GM12878 (cell line): ENCODE measurements at regions not wholly inside any gene's neighbourhood (a gene's known extent, or its start where the extent isn't known, plus 50 kb on each side); places are given as distances from the start of the nearest gene placed in this dataset.

Experiments used
- ATAC-seq: fragments of 200-7000 bp; cut with Tn5 transposase; 3 replicates; pipeline ENCODE4 v1.9.1; 2020; ENCODE audit warnings: mild to moderate bottlenecking, moderate library complexity
- BruUV-seq: library from RNA; stranded (reverse); fragments of 400-500 nt; replicated peaks from 2 replicates; lab custom pipeline; 2021; lab: Mats Ljungman, UMichigan
- CTCF ChIA-PET: fragments of 300-600 bp; sonication (Branson Sonifier 250); formaldehyde crosslinking; extraction: SDS; loops from one replicate; lab custom pipeline; 2021; ENCODE audit warnings: inconsistent platforms; lab: Yijun Ruan, JAX
- POLR2A ChIA-PET: fragments of 350-600 bp; formaldehyde crosslinking; extraction: SDS; loops from one replicate; lab custom pipeline; 2021; ENCODE audit warnings: inconsistent platforms; lab: Charles Lee
- RAD21 ChIA-PET: fragments of 300-600 bp; sonication (Branson Sonifier 250); formaldehyde crosslinking; loops from one replicate; lab custom pipeline; 2023; ENCODE audit warnings: antibody characterized with exemption; ENCODE audit not compliant: unreplicated experiment; lab: Charles Lee
- SMC1A ChIA-PET: fragments of 300-600 bp; sonication (Branson Sonifier 250); formaldehyde crosslinking; loops from one replicate; lab custom pipeline; 2023; ENCODE audit not compliant: unreplicated experiment, uncharacterized antibody; lab: Charles Lee
- DNase-seq: peaks from one replicate; pipeline ENCODE4 v3.0.0-alpha.2; 2011; ENCODE audit warnings: low read depth, low spot score
- FAIRE-seq: peaks from 3 replicates; lab custom pipeline; 2011; peaks lifted over from hg19 to GRCh38; lab: Jason Lieb, UNC
- H2AFZ ChIP-seq: 2 replicates; pipeline ENCODE4 v1.6.0; 2011; ENCODE audit warnings: low read depth, low read length, control low read depth; ENCODE audit not compliant: control insufficient read depth
- H3K27ac ChIP-seq: 2 replicates; pipeline ENCODE4 v1.5.1; 2011; ENCODE audit warnings: control low read depth; ENCODE audit not compliant: control insufficient read depth, insufficient read depth
- H3K27me3 ChIP-seq, 2 experiments: replicated peaks in 1 of 2; 2 replicates each; pipeline versions ENCODE4 v1.6.0 to v1.6.1; 2011; ENCODE audit warnings: low read length in 1 of 2; ENCODE audit not compliant: control insufficient read depth in 2 of 2, insufficient read depth in 2 of 2
- H3K36me3 ChIP-seq, 2 experiments: 2 replicates each; pipeline ENCODE4 v1.5.1; 2011; ENCODE audit warnings: low read length in 1 of 2; ENCODE audit not compliant: control insufficient read depth in 2 of 2, insufficient read depth in 2 of 2
- H3K4me1 ChIP-seq: 2 replicates; pipeline ENCODE4 v1.6.1; 2011; ENCODE audit warnings: mild to moderate bottlenecking, low read length, moderate library complexity, mixed read lengths; ENCODE audit not compliant: control insufficient read depth, insufficient read depth
- H3K4me2 ChIP-seq: 2 replicates; pipeline ENCODE4 v1.6.0; 2011; ENCODE audit warnings: control low read depth; ENCODE audit not compliant: control insufficient read depth, insufficient read depth
- H3K4me3 ChIP-seq: fragments of 200-600 bp; sonication (generic); 2 replicates; pipeline ENCODE4 v1.5.1; 2016
- H3K79me2 ChIP-seq: 2 replicates; pipeline ENCODE4 v1.6.0; 2011; ENCODE audit warnings: low read length; ENCODE audit not compliant: control insufficient read depth, insufficient read depth
- H3K9ac ChIP-seq: 2 replicates; pipeline ENCODE4 v1.8.0; 2011; ENCODE audit warnings: low read length, control low read depth, mixed read lengths; ENCODE audit not compliant: control insufficient read depth, insufficient read depth
- H3K9me3 ChIP-seq: replicated peaks from 3 replicates; pipeline ENCODE4 v1.5.1; 2011; ENCODE audit warnings: mild to moderate bottlenecking, low read length; ENCODE audit not compliant: control insufficient read depth, insufficient read depth
- H4K20me1 ChIP-seq: 2 replicates; pipeline ENCODE4 v1.6.0; 2011; ENCODE audit not compliant: control insufficient read depth, insufficient read depth
- HDGF ChIP-seq: fragments of 450-650 bp; IDR thresholded peaks from 2 replicates; pipeline ENCODE4 v1.6.1; 2016; ENCODE audit warnings: antibody characterized with exemption
- IRF4 ChIP-seq: IDR thresholded peaks from 2 replicates; pipeline ENCODE4 v1.6.1; 2011; ENCODE audit warnings: low read depth, low read length
- LARP7 ChIP-seq: fragments of 450-650 bp; IDR thresholded peaks from 2 replicates; pipeline ENCODE4 v1.6.1; 2017; ENCODE audit warnings: mild to moderate bottlenecking
- MAX ChIP-seq: IDR thresholded peaks from 2 replicates; pipeline ENCODE4 v1.6.1; 2012; ENCODE audit warnings: low read depth, low read length, improper control_type of control experiment
- NBN ChIP-seq: fragments of 450-650 bp; IDR thresholded peaks from 2 replicates; pipeline ENCODE4 v1.6.1; 2016
- NR2C2 ChIP-seq: IDR thresholded peaks from 2 replicates; pipeline ENCODE4 v1.6.1; 2011; ENCODE audit warnings: borderline replicate concordance, low read depth; ENCODE audit not compliant: control insufficient read depth, insufficient read length
- PAX5 ChIP-seq: IDR thresholded peaks from 2 replicates; pipeline ENCODE4 v1.6.1; 2011; ENCODE audit warnings: low read depth, low read length, borderline replicate concordance
- RAD51 ChIP-seq: fragments of 450-650 bp; IDR thresholded peaks from 2 replicates; pipeline ENCODE4 v1.6.1; 2016; ENCODE audit warnings: moderate library complexity, mild to moderate bottlenecking, inconsistent platforms
- SMAD5 ChIP-seq: IDR thresholded peaks from 2 replicates; pipeline ENCODE4 v1.6.1; 2016; ENCODE audit warnings: antibody characterized with exemption, low read depth
- SMARCA5 ChIP-seq: fragments of 450-650 bp; IDR thresholded peaks from 2 replicates; pipeline ENCODE4 v1.6.1; 2017; ENCODE audit warnings: mild to moderate bottlenecking
- SRF ChIP-seq, 2 experiments: IDR thresholded peaks; 2 replicates each; pipeline ENCODE4 v1.6.1; 2011; ENCODE audit warnings: low read depth in 2 of 2, low read length in 2 of 2, mild to moderate bottlenecking in 1 of 2, moderate library complexity in 1 of 2
- SUPT20H ChIP-seq: IDR thresholded peaks from 2 replicates; pipeline ENCODE4 v1.6.1; 2011; ENCODE audit warnings: low read depth, mild to moderate bottlenecking, low read length, moderate library complexity, borderline replicate concordance; ENCODE audit not compliant: control insufficient read depth
- SUZ12 ChIP-seq: fragments of 200-600 bp; sonication (generic); IDR thresholded peaks from one replicate; pipeline ENCODE4 v1.6.1; 2018; ENCODE audit warnings: antibody characterized with exemption, mild to moderate bottlenecking; ENCODE audit not compliant: unreplicated experiment
- TAF1 ChIP-seq: IDR thresholded peaks from 2 replicates; pipeline ENCODE4 v1.6.1; 2011; ENCODE audit warnings: mild to moderate bottlenecking, low read depth, low read length, borderline replicate concordance
- TCF12 ChIP-seq: IDR thresholded peaks from 2 replicates; pipeline ENCODE4 v1.6.1; 2011; ENCODE audit warnings: low read depth, mild to moderate bottlenecking, low read length
- USF2 ChIP-seq: IDR thresholded peaks from 2 replicates; pipeline ENCODE4 v1.6.1; 2011; ENCODE audit warnings: low read depth, low read length, improper control_type of control experiment, borderline replicate concordance
- WGBS: methylation state at CpG from one replicate; pipeline ENCODE4 v1.1.6; 2016; ENCODE audit warnings: low lambda C conversion rate; ENCODE audit not compliant: insufficient replicate concordance, insufficient coverage; ENCODE audit errors: missing lambda C conversion rate; 5-methylcytosine and 5-hydroxymethylcytosine counted together
- in situ Hi-C: fragments of 300-500 bp; cut with MboI; formaldehyde crosslinking; loops from 9 replicates; pipeline ENCODE4 v1.14.3; 2018; ENCODE audit warnings: mixed read lengths
- intact Hi-C: fragments of 100-400 bp; cut with micrococcal nuclease; formaldehyde crosslinking; loops from one replicate; pipeline ENCODE4 v1.14.2; 2022; ENCODE audit not compliant: unreplicated experiment
- TF ChIP-seq, protein P1 (sequence below): fragments of 450-650 bp; IDR thresholded peaks from 2 replicates; pipeline ENCODE4 v1.6.1; 2017; ENCODE audit warnings: borderline replicate concordance
- TF ChIP-seq, protein P2 (sequence below): fragments of 450-650 bp; IDR thresholded peaks from 2 replicates; pipeline ENCODE4 v1.6.1; 2016; ENCODE audit warnings: mild to moderate bottlenecking
- TF ChIP-seq, protein P3 (sequence below): fragments of 450-650 bp; IDR thresholded peaks from 2 replicates; pipeline ENCODE4 v1.6.1; 2018; ENCODE audit warnings: borderline replicate concordance, mild to moderate bottlenecking; ENCODE audit not compliant: partially characterized antibody

GRCh38 chr2:180925700-180926099 is 54.7 kb upstream of the UBE2E3 start:
- no peak for DNase-seq
- Histone ChIP-seq H3K4me3 (no peak overlapping the region), H3K36me3 (no peaks in the 10 kb centered on the region), H3K27ac (no peak overlapping the region), H3K9me3 (no peaks in the 10 kb centered on the region), H3K4me2 (no peak overlapping the region), H3K79me2 (no peaks in the 10 kb centered on the region), H3K27me3 (no peaks in the 10 kb centered on the region), H3K4me1 (no peaks in the 10 kb centered on the region), H4K20me1 (no peaks in the 10 kb centered on the region), H3K9ac (no peak overlapping the region), H2AFZ (no peak overlapping the region)
- intact Hi-C loops = no loop called here
- ChIA-PET RAD21 (no interaction called here), SMC1A (interaction anchor here (1.2 kb wide), 1 partner anchor 54 kb away, joined by 4 read pairs; no protein-coding TSS in a partner anchor), POLR2A (no interaction called here), CTCF (interaction anchor here (0.9 kb wide), 1 partner anchor 58 kb away, joined by 3 read pairs; no protein-coding TSS in a partner anchor)
- BruUV-seq = no TSS peak
- in situ Hi-C loops = no loop called here
- 45% methylated on average over 2 of the region's 2 CpGs for WGBS
- FAIRE-seq = no peak
- TF ChIP-seq HDGF = no peak
- no peak for TF ChIP-seq LARP7
- TF ChIP-seq SUPT20H = no peak
- TF ChIP-seq USF2 = no peak
- no peak for TF ChIP-seq TAF1
- TF ChIP-seq, protein P1, sequence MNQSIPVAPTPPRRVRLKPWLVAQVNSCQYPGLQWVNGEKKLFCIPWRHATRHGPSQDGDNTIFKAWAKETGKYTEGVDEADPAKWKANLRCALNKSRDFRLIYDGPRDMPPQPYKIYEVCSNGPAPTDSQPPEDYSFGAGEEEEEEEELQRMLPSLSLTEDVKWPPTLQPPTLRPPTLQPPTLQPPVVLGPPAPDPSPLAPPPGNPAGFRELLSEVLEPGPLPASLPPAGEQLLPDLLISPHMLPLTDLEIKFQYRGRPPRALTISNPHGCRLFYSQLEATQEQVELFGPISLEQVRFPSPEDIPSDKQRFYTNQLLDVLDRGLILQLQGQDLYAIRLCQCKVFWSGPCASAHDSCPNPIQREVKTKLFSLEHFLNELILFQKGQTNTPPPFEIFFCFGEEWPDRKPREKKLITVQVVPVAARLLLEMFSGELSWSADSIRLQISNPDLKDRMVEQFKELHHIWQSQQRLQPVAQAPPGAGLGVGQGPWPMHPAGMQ = no peak
- TF ChIP-seq MAX = no peak
- TF ChIP-seq, protein P2, sequence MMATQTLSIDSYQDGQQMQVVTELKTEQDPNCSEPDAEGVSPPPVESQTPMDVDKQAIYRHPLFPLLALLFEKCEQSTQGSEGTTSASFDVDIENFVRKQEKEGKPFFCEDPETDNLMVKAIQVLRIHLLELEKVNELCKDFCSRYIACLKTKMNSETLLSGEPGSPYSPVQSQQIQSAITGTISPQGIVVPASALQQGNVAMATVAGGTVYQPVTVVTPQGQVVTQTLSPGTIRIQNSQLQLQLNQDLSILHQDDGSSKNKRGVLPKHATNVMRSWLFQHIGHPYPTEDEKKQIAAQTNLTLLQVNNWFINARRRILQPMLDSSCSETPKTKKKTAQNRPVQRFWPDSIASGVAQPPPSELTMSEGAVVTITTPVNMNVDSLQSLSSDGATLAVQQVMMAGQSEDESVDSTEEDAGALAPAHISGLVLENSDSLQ = no peak
- no peak for TF ChIP-seq SMAD5
- TF ChIP-seq NBN = no peak
- no peak for TF ChIP-seq PAX5
- no peak for TF ChIP-seq TCF12
- no peak for TF ChIP-seq RAD51
- no peak for TF ChIP-seq NR2C2
- no peak for TF ChIP-seq SUZ12
- TF ChIP-seq, protein P3, sequence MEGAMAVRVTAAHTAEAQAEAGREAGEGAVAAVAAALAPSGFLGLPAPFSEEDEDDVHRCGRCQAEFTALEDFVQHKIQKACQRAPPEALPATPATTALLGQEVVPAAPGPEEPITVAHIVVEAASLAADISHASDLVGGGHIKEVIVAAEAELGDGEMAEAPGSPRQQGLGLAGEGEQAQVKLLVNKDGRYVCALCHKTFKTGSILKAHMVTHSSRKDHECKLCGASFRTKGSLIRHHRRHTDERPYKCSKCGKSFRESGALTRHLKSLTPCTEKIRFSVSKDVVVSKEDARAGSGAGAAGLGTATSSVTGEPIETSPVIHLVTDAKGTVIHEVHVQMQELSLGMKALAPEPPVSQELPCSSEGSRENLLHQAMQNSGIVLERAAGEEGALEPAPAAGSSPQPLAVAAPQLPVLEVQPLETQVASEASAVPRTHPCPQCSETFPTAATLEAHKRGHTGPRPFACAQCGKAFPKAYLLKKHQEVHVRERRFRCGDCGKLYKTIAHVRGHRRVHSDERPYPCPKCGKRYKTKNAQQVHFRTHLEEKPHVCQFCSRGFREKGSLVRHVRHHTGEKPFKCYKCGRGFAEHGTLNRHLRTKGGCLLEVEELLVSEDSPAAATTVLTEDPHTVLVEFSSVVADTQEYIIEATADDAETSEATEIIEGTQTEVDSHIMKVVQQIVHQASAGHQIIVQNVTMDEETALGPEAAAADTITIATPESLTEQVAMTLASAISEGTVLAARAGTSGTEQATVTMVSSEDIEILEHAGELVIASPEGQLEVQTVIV = no peak
- TF ChIP-seq SMARCA5 = no peak
- TF ChIP-seq SRF (IDR thresholded peaks at IDR 0.05; ENCODE audit: low read depth in 2 of 2, low read length in 2 of 2) = no peak
- TF ChIP-seq IRF4 = no peak
- no peak for ATAC-seq
